ENCODE measurements at regions not wholly inside any gene's neighbourhood (a gene's known extent, or its start where the extent isn't known, plus 50 kb on each side); places are given as distances from the start of the nearest gene placed in this dataset.
A peak's percentile ranks its signal among the peaks of the same experiment; 100 is the strongest.

GRCh38 chr2:41764919-41765318, 282.9 kb upstream of the PKDCC start:
- Histone ChIP-seq H3K4me3 (ENCODE audit: low read length) (no peak overlapping the region), H3K4me1 (ENCODE audit: low read length) (peaks cover 27% of the 10 kb centered on the region), H3K79me2 (ENCODE audit: low read length) (no peaks in the 10 kb centered on the region), H3K36me3 (replicated peaks; ENCODE audit: low read depth, low read length) (no peaks in the 10 kb centered on the region), H3K9me3 (ENCODE audit: insufficient read depth, low read length) (no peaks in the 10 kb centered on the region; the same call in none of the 2 replicates), H2AFZ (ENCODE audit: low read depth, low read length) (peak overlapping the region; percentile 69), H3K27me3 (ENCODE audit: low read depth, low read length) (no peaks in the 10 kb centered on the region), H4K20me1 (ENCODE audit: insufficient read depth, low read length) (no peaks in the 10 kb centered on the region), H3K4me2 (ENCODE audit: low read length) (0 out of 2 replicates have a peak overlapping the region, but pooled peaks have one; percentile 13), H3K9ac (ENCODE audit: low read length) (no peak overlapping the region), H3K27ac (ENCODE audit: low read length) (no peak overlapping the region)
- TF ChIP-seq EZH2phosphoT487 (IDR thresholded peaks at IDR 0.05; ENCODE audit: low read depth) = no peak
- peak; percentile 63 for TF ChIP-seq CTCF (IDR thresholded peaks at IDR 0.05; ENCODE audit: low read depth, low read length)

GRCh38 chr2:41768310-41768709, 279.5 kb upstream of the PKDCC start:
- H3K9ac ChIP-seq (ENCODE audit: low read length) = no peak overlapping the region
- H3K79me2 ChIP-seq (ENCODE audit: low read length) = no peaks in the 10 kb centered on the region
- H3K4me3 ChIP-seq (ENCODE audit: low read length) = no peak overlapping the region
- H3K27ac ChIP-seq (ENCODE audit: low read length) = no peak overlapping the region
- H3K9me3 ChIP-seq (ENCODE audit: insufficient read depth, low read length) = no peaks in the 10 kb centered on the region
- H3K4me2 ChIP-seq (ENCODE audit: low read length) = no peak overlapping the region
- H3K4me1 ChIP-seq (ENCODE audit: low read length) = peaks cover 30% of the 10 kb centered on the region
- no peaks in the 10 kb centered on the region for H3K36me3 ChIP-seq (replicated peaks; ENCODE audit: low read depth, low read length)
- no peaks in the 10 kb centered on the region for H4K20me1 ChIP-seq (ENCODE audit: insufficient read depth, low read length)
- H3K27me3 ChIP-seq (ENCODE audit: low read depth, low read length) = no peaks in the 10 kb centered on the region
- TF ChIP-seq CTCF (IDR thresholded peaks at IDR 0.05; ENCODE audit: low read depth, low read length) = no peak
- no peak for TF ChIP-seq EZH2phosphoT487 (IDR thresholded peaks at IDR 0.05; ENCODE audit: low read depth)
- no peak overlapping the region for H2AFZ ChIP-seq (ENCODE audit: low read depth, low read length)

- H3K27me3 ChIP-seq (ENCODE audit: low read depth, low read length) = no peaks in the 10 kb centered on the region
- peak overlapping the region; percentile 35 for H3K4me2 ChIP-seq (ENCODE audit: low read length)
- peaks cover 4% of the 10 kb centered on the region; the same call in 1 of the 2 replicates for H3K9me3 ChIP-seq (ENCODE audit: insufficient read depth, low read length)
- H3K79me2 ChIP-seq (ENCODE audit: low read length) = no peaks in the 10 kb centered on the region
- H3K9ac ChIP-seq (ENCODE audit: low read length) = peak overlapping the region; percentile 8; the same call in 1 of the 2 replicates
- H3K4me3 ChIP-seq (ENCODE audit: low read length) = no peak overlapping the region
- H3K27ac ChIP-seq (ENCODE audit: low read length) = peak overlapping the region; percentile 33
- 0 out of 2 replicates have a peak overlapping the region, but pooled peaks have one; percentile 49 for H2AFZ ChIP-seq (ENCODE audit: low read depth, low read length)
- peaks cover 6% of the 10 kb centered on the region for H3K36me3 ChIP-seq (replicated peaks; ENCODE audit: low read depth, low read length)
- peaks cover 25% of the 10 kb centered on the region for H3K4me1 ChIP-seq (ENCODE audit: low read length)
- no peaks in the 10 kb centered on the region for H4K20me1 ChIP-seq (ENCODE audit: insufficient read depth, low read length)
- TF ChIP-seq CTCF (IDR thresholded peaks at IDR 0.05; ENCODE audit: low read depth, low read length) (no peak), EZH2phosphoT487 (IDR thresholded peaks at IDR 0.05; ENCODE audit: low read depth) (no peak)
Observed at GRCh38 chr2:41771710-41772109, 276.1 kb upstream of the PKDCC start.

- Histone ChIP-seq H3K27me3 (ENCODE audit: low read depth, low read length) (no peaks in the 10 kb centered on the region), H3K27ac (ENCODE audit: low read length) (no peak overlapping the region), H3K36me3 (replicated peaks; ENCODE audit: low read depth, low read length) (peaks cover 6% of the 10 kb centered on the region), H3K4me1 (ENCODE audit: low read length) (peaks cover 35% of the 10 kb centered on the region), H3K79me2 (ENCODE audit: low read length) (no peaks in the 10 kb centered on the region), H3K4me3 (ENCODE audit: low read length) (no peak overlapping the region), H2AFZ (ENCODE audit: low read depth, low read length) (no peak overlapping the region), H4K20me1 (ENCODE audit: insufficient read depth, low read length) (no peaks in the 10 kb centered on the region), H3K9me3 (ENCODE audit: insufficient read depth, low read length) (peaks cover 4% of the 10 kb centered on the region; the same call in 1 of the 2 replicates), H3K9ac (ENCODE audit: low read length) (no peak overlapping the region), H3K4me2 (ENCODE audit: low read length) (no peak overlapping the region)
- TF ChIP-seq EZH2phosphoT487 (IDR thresholded peaks at IDR 0.05; ENCODE audit: low read depth) (no peak), CTCF (IDR thresholded peaks at IDR 0.05; ENCODE audit: low read depth, low read length) (no peak)
Observed at GRCh38 chr2:41772697-41773096, 275.1 kb upstream of the PKDCC start.
